OCI-LY7 (cell line): ENCODE measurements at regions not wholly inside any gene's neighbourhood (a gene's known extent, or its start where the extent isn't known, plus 50 kb on each side); places are given as distances from the start of the nearest gene placed in this dataset.
A peak's percentile ranks its signal among the peaks of the same experiment; 100 is the strongest.

Experiments used
- BruUV-seq: library from RNA; stranded (reverse); fragments of 400-500 nt; replicated peaks from 2 replicates; lab custom pipeline; 2021; lab: Mats Ljungman, UMichigan
- CTCF ChIA-PET: fragments of 300-600 bp; sonication (Branson Sonifier 250); formaldehyde crosslinking; loops from one replicate; lab custom pipeline; 2022; ENCODE audit warnings: antibody characterized with exemption; ENCODE audit not compliant: unreplicated experiment; lab: Charles Lee
- POLR2A ChIA-PET: fragments of 300-600 bp; sonication (Branson Sonifier 250); formaldehyde crosslinking; loops from one replicate; lab custom pipeline; 2022; ENCODE audit warnings: antibody characterized with exemption; lab: Charles Lee
- DNase-seq: peaks from one replicate; pipeline ENCODE4 v3.0.0-alpha.2; 2015; ENCODE audit warnings: low spot score
- H2AFZ ChIP-seq: fragments of 200-600 bp; sonication (generic), shearing (Covaris generic); 2 replicates; pipeline ENCODE4 v1.6.1; 2014; ENCODE audit warnings: mild to moderate bottlenecking, antibody characterized with exemption, low read length, moderate library complexity
- H3K27ac ChIP-seq: fragments of 200-600 bp; sonication (generic); 2 replicates; pipeline ENCODE4 v1.5.1; 2014; ENCODE audit warnings: mixed run types, low read depth, mild to moderate bottlenecking, moderate library complexity, low read length, inconsistent platforms; ENCODE audit not compliant: poor library complexity, severe bottlenecking
- H3K36me3 ChIP-seq: fragments of 200-600 bp; sonication (generic); 2 replicates; pipeline ENCODE4 v1.6.1; 2014; ENCODE audit warnings: mild to moderate bottlenecking, antibody characterized with exemption, low read length, moderate library complexity, mixed read lengths; ENCODE audit not compliant: insufficient read depth
- H3K4me1 ChIP-seq: fragments of 200-600 bp; sonication (generic); 2 replicates; pipeline ENCODE4 v1.5.1; 2014; ENCODE audit warnings: mild to moderate bottlenecking, low read length; ENCODE audit not compliant: insufficient read depth, poor library complexity, severe bottlenecking
- H3K4me2 ChIP-seq: fragments of 200-600 bp; sonication (generic); 2 replicates; pipeline ENCODE4 v1.6.1; 2014; ENCODE audit warnings: mild to moderate bottlenecking, low read length
- H3K4me3 ChIP-seq: fragments of 200-600 bp; sonication (generic); 2 replicates; pipeline ENCODE4 v1.5.1; 2014; ENCODE audit warnings: mild to moderate bottlenecking, low read depth, low read length; ENCODE audit not compliant: poor library complexity, severe bottlenecking
- H3K79me2 ChIP-seq: fragments of 200-600 bp; sonication (generic); 2 replicates; pipeline ENCODE4 v1.6.1; 2016; ENCODE audit warnings: low read depth, mild to moderate bottlenecking, low read length, moderate library complexity, mixed read lengths; ENCODE audit not compliant: insufficient read depth
- H3K9me2 ChIP-seq: fragments of 200-600 bp; sonication (generic); 2 replicates; pipeline ENCODE4 v1.6.1; 2016; ENCODE audit warnings: mild to moderate bottlenecking, low read length, mixed read lengths; ENCODE audit not compliant: insufficient read depth
- H3K9me3 ChIP-seq: fragments of 200-600 bp; sonication (generic); 2 replicates; pipeline ENCODE4 v1.6.1; 2014; ENCODE audit warnings: mild to moderate bottlenecking, mixed run types, low read length, mixed read lengths
- H4K20me1 ChIP-seq: fragments of 200-600 bp; sonication (generic); 2 replicates; pipeline ENCODE4 v1.6.1; 2014; ENCODE audit warnings: mild to moderate bottlenecking, antibody characterized with exemption, low read length, moderate library complexity, mixed read lengths; ENCODE audit not compliant: insufficient read depth
- CTCF ChIP-seq: fragments of 200-600 bp; sonication (generic); conservative IDR thresholded peaks from 2 replicates; pipeline ENCODE4 v1.5.1; 2014; ENCODE audit warnings: mild to moderate bottlenecking, antibody characterized with exemption, low read length, moderate library complexity, mixed read lengths
- EZH2phosphoT487 ChIP-seq: fragments of 200-600 bp; sonication (generic); IDR thresholded peaks from 2 replicates; pipeline ENCODE4 v1.6.1; 2018; ENCODE audit warnings: low read depth, borderline replicate concordance, mild to moderate bottlenecking, mixed run types, antibody characterized with exemption, low read length, moderate library complexity, mixed read lengths
- intact Hi-C: fragments of 100-400 bp; cut with micrococcal nuclease; formaldehyde crosslinking; loops from one replicate; pipeline ENCODE4 v1.10.0; 2022; ENCODE audit not compliant: unreplicated experiment

GRCh38 chr17:77471984-77472461 is 331.3 kb downstream of the SEC14L1 start:
- no peaks in the 10 kb centered on the region for H3K9me3 ChIP-seq
- POLR2A ChIA-PET, result interaction anchor here (0.7 to 6.8 kb wide), 17 partner anchors 8 to 719 kb away, joined by 3 to 60 read pairs (median 4); no protein-coding TSS in a partner anchor
- no peak overlapping the region for H2AFZ ChIP-seq
- intact Hi-C loops, result loop anchor here (10.0 kb wide), 1 partner anchor 387 kb away; no protein-coding TSS in a partner anchor
- peaks cover 100% of the 10 kb centered on the region for H3K79me2 ChIP-seq
- peak overlapping the region; percentile 91 for H3K27ac ChIP-seq
- TSS peak; percentile 79 for BruUV-seq
- no peaks in the 10 kb centered on the region for H4K20me1 ChIP-seq
- peak; percentile 39 for DNase-seq
- peaks cover 98% of the 10 kb centered on the region for H3K4me1 ChIP-seq
- no peaks in the 10 kb centered on the region for H3K9me2 ChIP-seq
- H3K36me3 ChIP-seq, result peaks cover 86% of the 10 kb centered on the region
- peak overlapping the region; percentile 82 for H3K4me2 ChIP-seq
- no peak for TF ChIP-seq EZH2phosphoT487
- no peak for TF ChIP-seq CTCF
- CTCF ChIA-PET, result interaction anchor here (1.2 to 1.7 kb wide), 5 partner anchors 9 to 63 kb away, joined by 3 to 8 read pairs (median 4); no protein-coding TSS in a partner anchor
- H3K4me3 ChIP-seq, result peak overlapping the region; percentile 57

GRCh38 chr17:77472468-77473310 is 331.9 kb downstream of the SEC14L1 start:
- Histone ChIP-seq H4K20me1 (no peaks in the 10 kb centered on the region), H3K79me2 (peaks cover 100% of the 10 kb centered on the region), H3K4me3 (peak overlapping the region; percentile 57), H2AFZ (no peak overlapping the region), H3K4me2 (peak overlapping the region; percentile 82), H3K4me1 (peaks cover 98% of the 10 kb centered on the region), H3K27ac (peak overlapping the region; percentile 91), H3K9me3 (no peaks in the 10 kb centered on the region), H3K9me2 (no peaks in the 10 kb centered on the region), H3K36me3 (peaks cover 84% of the 10 kb centered on the region)
- TSS peak; percentile 43 for BruUV-seq
- DNase-seq, result peak; percentile 73
- ChIA-PET CTCF (interaction anchor here (0.8 to 1.7 kb wide), 6 partner anchors 10 to 150 kb away, joined by 3 to 8 read pairs (median 4); no protein-coding TSS in a partner anchor), POLR2A (interaction anchor here (0.5 to 6.8 kb wide), 18 partner anchors 8 to 1287 kb away, joined by 3 to 60 read pairs (median 4); no protein-coding TSS in a partner anchor)
- intact Hi-C loops, result loop anchor here (10.0 kb wide), 1 partner anchor 388 kb away; no protein-coding TSS in a partner anchor
- no peak for TF ChIP-seq EZH2phosphoT487
- no peak for TF ChIP-seq CTCF
